Colonic mucosa (tissue), 4 donors: ENCODE measurements at regions not wholly inside any gene's neighbourhood (a gene's known extent, or its start where the extent isn't known, plus 50 kb on each side); places are given as distances from the start of the nearest gene placed in this dataset.

Experiments
- DNase-seq: peaks from one replicate; pipeline ENCODE4 v3.0.0-alpha.2; 2020
- H3K27ac ChIP-seq: fragments of 200-600 bp; one replicate; pipeline ENCODE4 v1.8.0; 2021
- H3K27me3 ChIP-seq: fragments of 200-600 bp; one replicate; pipeline ENCODE4 v1.8.0; 2021
- H3K36me3 ChIP-seq: fragments of 200-600 bp; one replicate; pipeline ENCODE4 v1.8.0; 2021
- H3K4me1 ChIP-seq: fragments of 200-600 bp; one replicate; pipeline ENCODE4 v1.8.0; 2021; ENCODE audit warnings: mild to moderate bottlenecking
- H3K4me3 ChIP-seq: fragments of 200-600 bp; one replicate; pipeline ENCODE4 v1.8.0; 2021
- H3K9ac ChIP-seq, 2 donors: one replicate each; pipeline ENCODE4 v1.7.0; 2013; ENCODE audit warnings: control low read depth in 2 of 2, low read depth in 2 of 2, low read length in 2 of 2
- H3K9me3 ChIP-seq: fragments of 200-600 bp; one replicate; pipeline ENCODE4 v1.8.0; 2021
- intact Hi-C: fragments of 100-400 bp; cut with DNase I; formaldehyde crosslinking; loops from one replicate; pipeline ENCODE4 v1.14.1; 2022
- TF ChIP-seq, protein P1 (sequence below): fragments of 200-600 bp; IDR thresholded peaks from one replicate; pipeline ENCODE4 v1.8.0; 2022; ENCODE audit warnings: antibody characterized with exemption, mild to moderate bottlenecking
- donor health status: healthy.
- donor health status: DM: no; HTN: no; CAD: no.
- donor health status: DM: no; HTN: no; CAD: no.

DNA sequence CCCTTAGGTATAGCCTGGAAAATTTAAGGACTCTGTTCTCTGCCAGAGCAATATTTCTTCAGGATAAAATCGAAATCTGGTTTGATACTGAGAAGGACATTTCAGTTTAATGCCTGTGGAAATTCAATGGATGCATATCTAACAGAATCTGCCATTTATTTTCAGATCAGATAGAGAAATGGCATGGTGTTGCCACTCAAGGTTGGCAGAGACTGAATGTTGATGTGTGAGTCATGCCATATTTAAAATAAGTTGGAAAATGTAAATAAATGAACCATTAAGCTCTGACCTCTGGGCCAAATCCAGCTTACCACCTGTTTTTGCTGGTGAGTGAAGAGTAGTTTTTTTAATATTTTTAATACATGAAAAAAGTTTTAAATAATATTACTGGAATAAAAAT lies 594.6 kb downstream of the DOK5 start:
- H3K27ac ChIP-seq: no peak overlapping the region
- H3K4me1 ChIP-seq: no peaks in the 10 kb centered on the region
- DNase-seq: no peak
- H3K9ac ChIP-seq: no peak overlapping the region
- no peaks in the 10 kb centered on the region for H3K27me3 ChIP-seq
- H3K9me3 ChIP-seq: no peaks in the 10 kb centered on the region
- H3K36me3 ChIP-seq: no peaks in the 10 kb centered on the region
- no peak overlapping the region for H3K4me3 ChIP-seq
- intact Hi-C loops: no loop called here
- TF ChIP-seq, protein P1, sequence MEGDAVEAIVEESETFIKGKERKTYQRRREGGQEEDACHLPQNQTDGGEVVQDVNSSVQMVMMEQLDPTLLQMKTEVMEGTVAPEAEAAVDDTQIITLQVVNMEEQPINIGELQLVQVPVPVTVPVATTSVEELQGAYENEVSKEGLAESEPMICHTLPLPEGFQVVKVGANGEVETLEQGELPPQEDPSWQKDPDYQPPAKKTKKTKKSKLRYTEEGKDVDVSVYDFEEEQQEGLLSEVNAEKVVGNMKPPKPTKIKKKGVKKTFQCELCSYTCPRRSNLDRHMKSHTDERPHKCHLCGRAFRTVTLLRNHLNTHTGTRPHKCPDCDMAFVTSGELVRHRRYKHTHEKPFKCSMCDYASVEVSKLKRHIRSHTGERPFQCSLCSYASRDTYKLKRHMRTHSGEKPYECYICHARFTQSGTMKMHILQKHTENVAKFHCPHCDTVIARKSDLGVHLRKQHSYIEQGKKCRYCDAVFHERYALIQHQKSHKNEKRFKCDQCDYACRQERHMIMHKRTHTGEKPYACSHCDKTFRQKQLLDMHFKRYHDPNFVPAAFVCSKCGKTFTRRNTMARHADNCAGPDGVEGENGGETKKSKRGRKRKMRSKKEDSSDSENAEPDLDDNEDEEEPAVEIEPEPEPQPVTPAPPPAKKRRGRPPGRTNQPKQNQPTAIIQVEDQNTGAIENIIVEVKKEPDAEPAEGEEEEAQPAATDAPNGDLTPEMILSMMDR: no peak

DNA sequence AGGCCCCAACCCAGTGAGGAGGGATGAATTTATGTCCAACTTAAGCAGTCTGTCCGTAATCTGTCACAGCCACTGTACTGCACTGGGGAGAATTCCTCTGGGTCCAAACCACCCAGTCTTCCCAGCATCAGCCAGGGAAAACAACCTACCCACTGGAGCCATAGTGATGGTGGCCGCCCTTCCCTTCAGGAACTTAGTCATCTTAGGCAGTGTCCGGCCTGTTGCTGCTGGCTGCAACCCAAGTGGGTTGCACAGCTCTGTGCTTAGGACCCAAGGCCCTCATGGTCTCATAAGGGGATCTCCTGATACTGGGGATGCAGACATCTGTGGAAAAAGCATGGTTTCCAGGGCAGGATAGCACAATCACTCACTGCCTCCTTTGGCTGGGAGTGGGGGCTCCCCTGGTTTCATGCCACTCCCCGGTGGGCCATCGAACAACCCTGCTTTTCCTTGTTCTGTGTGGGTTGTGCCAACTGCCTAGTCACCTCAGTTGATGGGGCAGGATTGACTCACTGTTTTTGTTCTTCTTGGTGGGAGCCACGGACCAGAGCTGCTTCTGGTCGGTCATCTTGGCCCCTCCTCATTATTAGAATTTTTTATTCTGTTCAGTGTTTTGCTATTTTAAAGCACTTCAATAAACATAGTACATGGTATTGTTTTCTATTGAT lies 591.9 kb downstream of the DOK5 start:
- DNase-seq: no peak
- intact Hi-C loops: no loop called here
- Histone ChIP-seq H3K27me3 (no peaks in the 10 kb centered on the region), H3K4me3 (no peak overlapping the region), H3K9ac (no peak overlapping the region), H3K27ac (no peak overlapping the region), H3K9me3 (no peaks in the 10 kb centered on the region), H3K4me1 (no peaks in the 10 kb centered on the region), H3K36me3 (no peaks in the 10 kb centered on the region)
- TF ChIP-seq, protein P1: no peak

DNA sequence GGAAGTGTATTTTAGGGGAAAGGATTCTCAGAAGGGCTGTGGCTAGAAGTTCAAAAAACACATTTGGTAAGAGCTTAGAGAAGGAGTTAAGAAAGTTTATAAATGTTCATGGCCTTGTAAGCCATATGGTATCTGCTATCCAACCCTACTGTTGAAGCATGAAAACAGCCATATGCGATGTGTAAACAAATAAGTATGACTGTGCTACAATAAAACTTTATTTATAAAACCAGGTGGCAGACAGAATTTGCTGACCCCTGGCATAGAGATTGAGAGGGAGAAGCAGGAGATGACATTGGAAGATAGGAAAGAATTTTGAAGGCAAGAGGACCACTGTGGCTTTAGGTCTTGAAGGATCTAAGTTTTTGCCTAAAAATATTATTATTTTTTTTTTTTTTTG lies 583.5 kb downstream of the DOK5 start:
- H3K9me3 ChIP-seq: no peaks in the 10 kb centered on the region
- TF ChIP-seq, protein P1: no peak
- no peaks in the 10 kb centered on the region for H3K4me1 ChIP-seq
- intact Hi-C loops: no loop called here
- no peak overlapping the region for H3K27ac ChIP-seq
- no peak for DNase-seq
- no peaks in the 10 kb centered on the region for H3K36me3 ChIP-seq
- no peak overlapping the region for H3K4me3 ChIP-seq
- H3K9ac ChIP-seq: no peak overlapping the region
- no peaks in the 10 kb centered on the region for H3K27me3 ChIP-seq

DNA sequence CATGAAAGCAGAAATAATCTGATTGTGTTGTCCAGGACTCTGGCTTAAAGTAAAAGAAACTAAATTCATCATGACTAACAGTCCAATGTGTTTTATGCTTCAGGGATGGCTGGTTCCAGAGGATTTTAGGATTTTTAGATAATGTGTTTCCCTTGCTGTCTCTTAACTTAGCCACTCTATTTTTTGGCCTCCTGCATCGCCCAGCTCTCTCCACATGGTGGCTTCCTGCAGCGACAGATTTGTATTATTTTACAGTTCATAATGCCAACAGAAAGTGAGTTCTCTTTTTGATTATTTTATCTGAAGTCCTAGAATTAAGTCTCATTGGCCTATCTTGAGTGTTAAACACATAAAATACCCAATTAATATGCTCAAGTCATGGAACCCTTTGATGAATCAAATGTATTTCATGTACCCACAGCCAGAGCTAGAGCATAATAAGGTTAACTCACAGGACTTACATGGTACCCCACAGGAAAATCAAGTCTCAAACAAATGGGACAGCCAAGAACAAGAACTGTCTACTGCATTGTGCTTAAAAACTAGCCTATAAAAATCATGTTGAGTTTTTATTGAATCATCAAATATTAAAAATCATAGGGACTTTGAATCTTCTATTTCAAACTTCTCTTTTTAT lies 582.5 kb downstream of the DOK5 start:
- Histone ChIP-seq H3K9me3 (no peaks in the 10 kb centered on the region), H3K9ac (no peak overlapping the region), H3K4me1 (no peaks in the 10 kb centered on the region), H3K27ac (no peak overlapping the region), H3K36me3 (no peaks in the 10 kb centered on the region), H3K27me3 (no peaks in the 10 kb centered on the region), H3K4me3 (no peak overlapping the region)
- DNase-seq: no peak
- TF ChIP-seq, protein P1: peak; percentile 37
- intact Hi-C loops: no loop called here

DNA sequence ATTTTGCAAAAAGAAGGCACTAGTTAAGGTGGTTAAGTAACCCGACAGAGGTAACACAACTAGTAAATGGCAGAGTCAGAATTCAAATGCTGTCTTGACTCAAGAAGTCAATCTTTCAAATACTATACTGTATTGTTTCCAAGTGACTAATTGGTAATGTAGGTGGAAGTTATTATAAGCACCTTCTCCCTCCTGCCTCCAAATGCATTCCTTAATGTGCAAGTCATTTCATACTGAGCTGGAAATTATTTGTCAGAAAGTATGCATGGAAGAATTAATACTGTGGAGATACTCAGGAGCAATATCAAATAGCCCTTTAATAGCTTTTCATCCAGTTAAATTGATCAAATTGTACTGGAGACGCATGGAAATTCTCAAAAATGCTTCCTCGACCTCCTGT lies 579.1 kb downstream of the DOK5 start:
- Histone ChIP-seq H3K9me3 (no peaks in the 10 kb centered on the region), H3K4me1 (no peaks in the 10 kb centered on the region), H3K27me3 (no peaks in the 10 kb centered on the region), H3K36me3 (no peaks in the 10 kb centered on the region), H3K9ac (no peak overlapping the region), H3K4me3 (no peak overlapping the region), H3K27ac (no peak overlapping the region)
- TF ChIP-seq, protein P1: no peak
- intact Hi-C loops: no loop called here
- no peak for DNase-seq
